Sigmoid colon (tissue), 4 donors: ENCODE measurements at regions not wholly inside any gene's neighbourhood (a gene's known extent, or its start where the extent isn't known, plus 50 kb on each side); places are given as distances from the start of the nearest gene placed in this dataset.

ENCODE experiments used
- POLR2A ChIP-seq, 2 donors: fragments of 450-650 bp; IDR thresholded peaks; one replicate each; pipeline ENCODE4 v1.6.1; 2016; ENCODE audit warnings: antibody characterized with exemption in 2 of 2, mild to moderate bottlenecking in 2 of 2, moderate library complexity in 2 of 2
- POLR2AphosphoS5 ChIP-seq, 4 donors: sonication (generic); formaldehyde crosslinking; IDR thresholded peaks; one replicate each; pipeline ENCODE4 v1.6.1; 2017; ENCODE audit warnings: antibody characterized with exemption in 4 of 4
- TF ChIP-seq, protein P1 (sequence below), 4 experiments: fragments of 450-650 bp in 3 of 4; fragments of 200-600 bp in 1 of 4; IDR thresholded peaks; one replicate each; pipeline ENCODE4 v1.5.1; 2016 to 2019; ENCODE audit warnings: antibody characterized with exemption in 4 of 4, mild to moderate bottlenecking in 3 of 4, moderate library complexity in 2 of 4

DNA sequence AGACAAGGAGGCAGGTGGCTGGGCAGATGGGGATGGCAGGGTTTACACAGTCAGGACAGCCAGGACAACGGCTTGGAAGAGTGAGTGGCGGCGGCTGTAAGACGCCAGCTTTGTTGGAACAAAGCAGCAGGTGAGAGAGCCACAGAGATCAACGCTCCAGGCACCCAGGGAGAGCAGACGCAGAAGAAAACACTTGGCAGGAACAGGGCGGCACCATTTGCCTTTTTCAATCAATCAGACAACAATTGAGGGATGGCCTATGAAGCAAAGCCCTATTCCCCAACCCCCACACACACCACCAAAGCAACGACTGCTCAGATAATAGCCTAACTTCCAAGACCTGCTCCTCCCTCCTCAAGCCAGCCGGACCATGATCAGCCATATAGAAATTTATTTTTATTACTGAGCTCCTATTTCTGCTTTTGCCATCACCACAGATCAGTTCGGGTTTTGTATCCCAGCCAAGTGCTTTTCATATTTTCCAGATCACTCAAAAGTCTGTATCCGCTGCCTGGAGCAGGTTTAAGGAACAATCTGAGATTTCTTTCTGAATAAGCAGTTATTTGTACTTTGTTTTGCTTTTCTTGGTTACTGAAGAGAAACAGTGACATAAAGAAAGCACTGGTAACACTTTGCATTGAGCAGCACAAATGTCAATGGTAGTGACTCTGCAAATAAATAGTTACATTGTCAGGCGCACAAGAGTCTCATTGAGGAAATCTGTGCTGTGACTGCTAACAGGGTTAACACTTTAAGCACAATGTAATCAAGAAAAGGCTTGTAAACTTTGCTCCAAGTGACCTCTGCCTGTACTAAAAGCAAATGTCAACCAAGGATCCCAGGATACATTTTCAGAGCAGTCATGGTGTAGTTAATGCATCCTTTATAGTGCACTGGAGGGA, 81.8 kb upstream of the RBPJ start:
- TF ChIP-seq, protein P1, sequence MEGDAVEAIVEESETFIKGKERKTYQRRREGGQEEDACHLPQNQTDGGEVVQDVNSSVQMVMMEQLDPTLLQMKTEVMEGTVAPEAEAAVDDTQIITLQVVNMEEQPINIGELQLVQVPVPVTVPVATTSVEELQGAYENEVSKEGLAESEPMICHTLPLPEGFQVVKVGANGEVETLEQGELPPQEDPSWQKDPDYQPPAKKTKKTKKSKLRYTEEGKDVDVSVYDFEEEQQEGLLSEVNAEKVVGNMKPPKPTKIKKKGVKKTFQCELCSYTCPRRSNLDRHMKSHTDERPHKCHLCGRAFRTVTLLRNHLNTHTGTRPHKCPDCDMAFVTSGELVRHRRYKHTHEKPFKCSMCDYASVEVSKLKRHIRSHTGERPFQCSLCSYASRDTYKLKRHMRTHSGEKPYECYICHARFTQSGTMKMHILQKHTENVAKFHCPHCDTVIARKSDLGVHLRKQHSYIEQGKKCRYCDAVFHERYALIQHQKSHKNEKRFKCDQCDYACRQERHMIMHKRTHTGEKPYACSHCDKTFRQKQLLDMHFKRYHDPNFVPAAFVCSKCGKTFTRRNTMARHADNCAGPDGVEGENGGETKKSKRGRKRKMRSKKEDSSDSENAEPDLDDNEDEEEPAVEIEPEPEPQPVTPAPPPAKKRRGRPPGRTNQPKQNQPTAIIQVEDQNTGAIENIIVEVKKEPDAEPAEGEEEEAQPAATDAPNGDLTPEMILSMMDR (IDR thresholded peaks at IDR 0.05) = no peak
- no peak for TF ChIP-seq POLR2A (IDR thresholded peaks at IDR 0.05)
- TF ChIP-seq POLR2AphosphoS5 (IDR thresholded peaks at IDR 0.05) = no peak
